A549 (cell line): ENCODE measurements at regions not wholly inside any gene's neighbourhood (a gene's known extent, or its start where the extent isn't known, plus 50 kb on each side); places are given as distances from the start of the nearest gene placed in this dataset.

Experiments used
- ATAC-seq, 2 experiments: fragments of 200-7000 bp in 1 of 2; fragments of >200 bp in 1 of 2; cut with Nextera tagmentation in 1 of 2; cut with Tn5 transposase in 1 of 2; 3 replicates each; pipeline versions ENCODE4 v1.8.0 to v1.9.1; 2018 to 2020; ENCODE audit warnings: mild to moderate bottlenecking in 1 of 2, moderate library complexity in 1 of 2
- CTCF ChIA-PET: fragments of 300-600 bp; sonication (Branson Sonifier 250); formaldehyde crosslinking; extraction: SDS; loops from one replicate; lab custom pipeline; 2021; ENCODE audit warnings: antibody characterized with exemption, inconsistent platforms; lab: Yijun Ruan, JAX
- POLR2A ChIA-PET: fragments of 350-600 bp; formaldehyde crosslinking; extraction: SDS; loops from one replicate; lab custom pipeline; 2021; ENCODE audit warnings: antibody characterized with exemption, inconsistent platforms; lab: Yijun Ruan, JAX
- DNase-seq, 2 experiments: peaks; one replicate each; pipeline versions ENCODE4 v3.0.0 to v3.0.0-alpha.2; 2011 to 2016; ENCODE audit warnings: low read depth in 1 of 2, low spot score in 1 of 2
- FAIRE-seq: peaks from 2 replicates; lab custom pipeline; 2011; peaks lifted over from hg19 to GRCh38; lab: Jason Lieb, UNC
- H3K27ac ChIP-seq, 2 experiments: fragments of >200 bp; sonication (Bioruptor Twin); formaldehyde crosslinking; 3 replicates each; pipeline ENCODE4 v1.5.1; 2016 to 2017
- H3K4me1 ChIP-seq: fragments of >200 bp; sonication (Bioruptor Twin); formaldehyde crosslinking; 3 replicates; pipeline ENCODE4 v1.6.1; 2016
- H3K4me2 ChIP-seq: fragments of >200 bp; sonication (Bioruptor Twin); formaldehyde crosslinking; 3 replicates; pipeline ENCODE4 v1.6.1; 2016
- H3K4me3 ChIP-seq: fragments of >200 bp; sonication (Bioruptor Twin); formaldehyde crosslinking; 3 replicates; pipeline ENCODE4 v1.5.1; 2016
- H3K9me3 ChIP-seq: fragments of >200 bp; sonication (Bioruptor Twin); formaldehyde crosslinking; 3 replicates; pipeline ENCODE4 v1.6.1; 2016
- CHD2 ChIP-seq: fragments of 150-350 bp; IDR thresholded peaks from 2 replicates; pipeline ENCODE4 v1.6.1; 2014; ENCODE audit warnings: low read length; ENCODE audit not compliant: partially characterized antibody
- CTCF ChIP-seq: fragments of >200 bp; sonication (Bioruptor Twin); formaldehyde crosslinking; IDR thresholded peaks from 3 replicates; pipeline ENCODE4 v1.5.1; 2016
- E2F6 ChIP-seq: IDR thresholded peaks from 2 replicates; pipeline ENCODE4 v1.6.1; 2012; ENCODE audit warnings: low read depth, borderline replicate concordance
- EHMT2 ChIP-seq: fragments of 200-600 bp; sonication (generic); IDR thresholded peaks from 2 replicates; pipeline ENCODE4 v1.6.1; 2016; ENCODE audit warnings: antibody characterized with exemption, low read depth, mild to moderate bottlenecking, moderate library complexity
- EP300 ChIP-seq, 2 experiments: fragments of >200 bp; sonication (Bioruptor Twin); formaldehyde crosslinking; IDR thresholded peaks; 2 replicates in 1 of 2; 3 replicates in 1 of 2; pipeline ENCODE4 v1.6.1; 2016 to 2017
- ESRRA ChIP-seq: fragments of 150-350 bp; IDR thresholded peaks from 2 replicates; pipeline ENCODE4 v1.6.1; 2014; ENCODE audit warnings: mild to moderate bottlenecking, low read length, borderline replicate concordance
- FOXS1 ChIP-seq: fragments of 250-450 bp; sonication (Bioruptor Pico); IDR thresholded peaks from 2 replicates; pipeline ENCODE4 v1.5.0; 2020; ENCODE audit warnings: mild to moderate bottlenecking, moderate library complexity
- HEYL ChIP-seq: fragments of 250-450 bp; sonication (Bioruptor Pico); IDR thresholded peaks from 2 replicates; pipeline ENCODE4 v1.8.0; 2021; ENCODE audit warnings: mild to moderate bottlenecking, moderate library complexity
- HMGXB4 ChIP-seq: fragments of 250-450 bp; sonication (Bioruptor Pico); IDR thresholded peaks from 2 replicates; pipeline ENCODE4 v1.5.0; 2021; ENCODE audit warnings: mild to moderate bottlenecking, moderate library complexity, borderline replicate concordance
- JUN ChIP-seq, 2 experiments: fragments of >200 bp; sonication (Bioruptor Twin); formaldehyde crosslinking; IDR thresholded peaks; 2 replicates in 1 of 2; 3 replicates in 1 of 2; pipeline ENCODE4 v1.6.1; 2016 to 2017
- KDM5A ChIP-seq: fragments of 200-600 bp; sonication (generic); IDR thresholded peaks from 2 replicates; pipeline ENCODE4 v1.6.1; 2016; ENCODE audit warnings: antibody characterized with exemption, mild to moderate bottlenecking
- NFE2L2 ChIP-seq: fragments of 150-350 bp; conservative IDR thresholded peaks from 2 replicates; pipeline ENCODE4 v1.6.1; 2014; ENCODE audit warnings: low read length
- RAD21 ChIP-seq, 2 experiments: fragments of >200 bp in 1 of 2; sonication (Bioruptor Twin) in 1 of 2; formaldehyde crosslinking in 1 of 2; IDR thresholded peaks in 1 of 2; conservative IDR thresholded peaks in 1 of 2; 2 replicates in 1 of 2; 3 replicates in 1 of 2; pipeline ENCODE4 v1.6.1; 2012 to 2018; ENCODE audit warnings: inconsistent platforms in 1 of 2
- TFCP2L1 ChIP-seq: fragments of 250-450 bp; sonication (Bioruptor Pico); IDR thresholded peaks from 2 replicates; pipeline ENCODE4 v1.5.0; 2021; ENCODE audit warnings: mild to moderate bottlenecking
- TP53 ChIP-seq: fragments of 250-450 bp; sonication (Bioruptor Pico); IDR thresholded peaks from 2 replicates; pipeline ENCODE4 v1.5.0; 2021; ENCODE audit warnings: mild to moderate bottlenecking, moderate library complexity
- ZFP36 ChIP-seq: fragments of 450-650 bp; IDR thresholded peaks from 2 replicates; pipeline ENCODE4 v1.6.1; 2014; ENCODE audit warnings: borderline replicate concordance; ENCODE audit not compliant: partially characterized antibody
- ZSCAN20 ChIP-seq: fragments of 250-450 bp; sonication (Bioruptor Pico); IDR thresholded peaks from 2 replicates; pipeline ENCODE4 v1.8.0; 2022; ENCODE audit warnings: mild to moderate bottlenecking, moderate library complexity
- WGBS: methylation state at CpG from one replicate; pipeline ENCODE4 v1.1.6; 2017; ENCODE audit errors: missing lambda C conversion rate; 5-methylcytosine and 5-hydroxymethylcytosine counted together
- TF ChIP-seq, protein P1 (sequence below): fragments of 150-350 bp; IDR thresholded peaks from 2 replicates; pipeline ENCODE4 v1.6.1; 2014; ENCODE audit warnings: low read depth, mild to moderate bottlenecking, low read length
- TF ChIP-seq, protein P2 (sequence below): fragments of >200 bp; sonication (Bioruptor Twin); formaldehyde crosslinking; IDR thresholded peaks from 2 replicates; pipeline ENCODE4 v1.6.1; 2016

- ATAC-seq (no peak), FAIRE-seq (no peak)
- POLR2A ChIA-PET = no interaction called here
- H3K4me3 ChIP-seq = no peak overlapping the region
- no peak overlapping the region for H3K27ac ChIP-seq
- H3K4me1 ChIP-seq = 0 out of 3 replicates have a peak, but pooled peaks cover 4% of the 10 kb centered on the region
- H3K4me2 ChIP-seq = no peak overlapping the region
- CTCF ChIA-PET = no interaction called here
- WGBS = 52% methylated on average over 2 of the region's 2 CpGs
- TF ChIP-seq KDM5A (no peak), EHMT2 (no peak), RAD21 (conservative IDR thresholded peaks at IDR 0.05 in 1 of 2, IDR thresholded peaks at IDR 0.05 in 1 of 2) (no peak), ESRRA (no peak), CTCF (no peak), E2F6 (no peak)
- TF ChIP-seq, all 56 proteins: peak for 0
- DNase-seq = no peak
- no peaks in the 10 kb centered on the region; the same call in 2 of the 3 replicates for H3K9me3 ChIP-seq
Measured at GRCh38 chr4:187780070-187780469, 215.5 kb upstream of the ZFP42 start.

- H3K4me1 ChIP-seq = 0 out of 3 replicates have a peak, but pooled peaks cover 4% of the 10 kb centered on the region
- TF ChIP-seq JUN (IDR thresholded peaks at IDR 0.05) (no peak), CHD2 (no peak), TP53 (CRISPR knock-in tag) (no peak), HEYL (CRISPR knock-in tag) (no peak), FOXS1 (CRISPR knock-in tag) (no peak), HMGXB4 (no peak)
- TF ChIP-seq, protein P1, sequence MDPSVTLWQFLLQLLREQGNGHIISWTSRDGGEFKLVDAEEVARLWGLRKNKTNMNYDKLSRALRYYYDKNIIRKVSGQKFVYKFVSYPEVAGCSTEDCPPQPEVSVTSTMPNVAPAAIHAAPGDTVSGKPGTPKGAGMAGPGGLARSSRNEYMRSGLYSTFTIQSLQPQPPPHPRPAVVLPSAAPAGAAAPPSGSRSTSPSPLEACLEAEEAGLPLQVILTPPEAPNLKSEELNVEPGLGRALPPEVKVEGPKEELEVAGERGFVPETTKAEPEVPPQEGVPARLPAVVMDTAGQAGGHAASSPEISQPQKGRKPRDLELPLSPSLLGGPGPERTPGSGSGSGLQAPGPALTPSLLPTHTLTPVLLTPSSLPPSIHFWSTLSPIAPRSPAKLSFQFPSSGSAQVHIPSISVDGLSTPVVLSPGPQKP = no peak
- FAIRE-seq = no peak
- ATAC-seq = no peak
- no peak for DNase-seq
- H3K27ac ChIP-seq = no peak overlapping the region
- peak overlapping the region; percentile 32; the same call in 1 of the 3 replicates for H3K4me2 ChIP-seq
- 54% methylated on average over 4 of the region's 4 CpGs for WGBS
- no peak overlapping the region for H3K4me3 ChIP-seq
- ChIA-PET CTCF (no interaction called here), POLR2A (no interaction called here)
- H3K9me3 ChIP-seq = no peaks in the 10 kb centered on the region; the same call in 2 of the 3 replicates
Measured at GRCh38 chr4:187782286-187782824, 213.2 kb upstream of the ZFP42 start.

DNA sequence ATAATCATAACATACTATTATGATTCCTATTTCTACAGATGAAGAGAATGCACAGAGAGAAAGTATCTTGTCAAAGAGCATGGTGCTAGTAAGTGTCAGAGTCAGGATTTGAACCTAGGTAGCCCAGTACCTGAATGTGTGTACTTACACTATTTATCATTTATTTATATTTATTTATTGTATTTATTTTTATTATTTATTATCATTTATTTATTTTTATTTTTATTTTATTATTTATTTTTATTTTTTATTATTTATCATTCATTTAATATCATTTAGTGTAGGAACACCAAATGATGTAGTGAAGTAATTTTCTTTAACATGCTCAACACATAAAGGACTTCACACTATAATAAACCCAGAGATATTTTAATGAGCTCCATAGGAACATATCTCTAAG lies 209.4 kb upstream of the ZFP42 start:
- FAIRE-seq (no peak), DNase-seq (no peak), ATAC-seq (no peak)
- H3K4me2 ChIP-seq = no peak overlapping the region
- H3K27ac ChIP-seq = no peak overlapping the region
- ChIA-PET CTCF (no interaction called here), POLR2A (no interaction called here)
- H3K4me3 ChIP-seq = no peak overlapping the region
- no peaks in the 10 kb centered on the region for H3K9me3 ChIP-seq
- H3K4me1 ChIP-seq = 0 out of 3 replicates have a peak, but pooled peaks cover 4% of the 10 kb centered on the region
- TF ChIP-seq NFE2L2 (no peak), EP300 (IDR thresholded peaks at IDR 0.05) (no peak), ZFP36 (no peak), ZSCAN20 (CRISPR knock-in tag) (no peak), TFCP2L1 (CRISPR knock-in tag) (no peak)
- TF ChIP-seq, protein P2, sequence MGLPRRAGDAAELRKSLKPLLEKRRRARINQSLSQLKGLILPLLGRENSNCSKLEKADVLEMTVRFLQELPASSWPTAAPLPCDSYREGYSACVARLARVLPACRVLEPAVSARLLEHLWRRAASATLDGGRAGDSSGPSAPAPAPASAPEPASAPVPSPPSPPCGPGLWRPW = no peak
- TF ChIP-seq, all 56 proteins: peak for 0
